Lower lobe of right lung (tissue), 2 donors: ENCODE measurements at regions not wholly inside any gene's neighbourhood (a gene's known extent, or its start where the extent isn't known, plus 50 kb on each side); places are given as distances from the start of the nearest gene placed in this dataset.

Source experiments
- ATAC-seq, 2 donors: fragments of 200-7000 bp; cut with Tn5 transposase; one replicate each; pipeline ENCODE4 v1.9.1; 2020 to 2022; ENCODE audit warnings: mild to moderate bottlenecking in 2 of 2, moderate library complexity in 2 of 2
- DNase-seq: peaks from one replicate; pipeline ENCODE4 v3.0.0-alpha.2; 2020
- H3K27ac ChIP-seq: fragments of 200-600 bp; one replicate; pipeline ENCODE4 v1.8.0; 2022
- H3K27me3 ChIP-seq: fragments of 200-600 bp; one replicate; pipeline ENCODE4 v1.8.0; 2022; ENCODE audit warnings: low read depth
- H3K36me3 ChIP-seq: fragments of 200-600 bp; one replicate; pipeline ENCODE4 v1.8.0; 2022; ENCODE audit warnings: mild to moderate bottlenecking
- H3K4me1 ChIP-seq: fragments of 200-600 bp; one replicate; pipeline ENCODE4 v1.8.0; 2022
- H3K4me3 ChIP-seq: fragments of 200-600 bp; one replicate; pipeline ENCODE4 v1.8.0; 2022; ENCODE audit warnings: mild to moderate bottlenecking
- H3K9me3 ChIP-seq: fragments of 200-600 bp; one replicate; pipeline ENCODE4 v1.8.0; 2022
- CTCF ChIP-seq: fragments of 200-600 bp; IDR thresholded peaks from one replicate; pipeline ENCODE4 v1.8.0; 2022; ENCODE audit warnings: antibody characterized with exemption, mild to moderate bottlenecking
- intact Hi-C: fragments of 100-400 bp; cut with DNase I; formaldehyde crosslinking; loops from one replicate; pipeline ENCODE4 v1.11.0; 2022
- donor health status: DM: no; HTN: yes; CAD: no; lungs with severe emphysema.

DNA sequence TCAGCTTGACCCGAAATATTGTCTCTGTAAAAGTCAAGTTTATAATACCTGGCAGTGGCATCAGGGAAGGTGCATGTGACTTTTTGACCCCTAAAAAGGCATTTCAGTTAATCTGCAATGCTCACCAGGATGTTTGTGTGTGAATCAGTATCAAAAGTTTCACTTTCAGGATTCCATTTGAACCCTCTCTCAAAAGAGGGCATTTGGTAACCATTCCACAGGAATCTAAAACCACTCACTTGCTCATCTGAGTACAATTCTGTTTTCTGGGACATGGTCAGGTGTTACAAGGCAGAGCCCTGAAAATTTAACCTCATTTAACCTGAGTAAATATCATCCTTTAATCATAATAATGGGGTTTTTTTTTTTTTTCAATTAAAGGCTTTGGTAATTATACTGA, 77.9 kb upstream of the KLF7 start:
- no peaks in the 10 kb centered on the region for H3K36me3 ChIP-seq
- intact Hi-C loops: no loop called here
- no peak for ATAC-seq
- H3K9me3 ChIP-seq: no peaks in the 10 kb centered on the region
- no peaks in the 10 kb centered on the region for H3K27me3 ChIP-seq
- no peak for DNase-seq
- no peak for TF ChIP-seq CTCF
- peaks cover 15% of the 10 kb centered on the region for H3K4me1 ChIP-seq
- no peak overlapping the region for H3K27ac ChIP-seq
- H3K4me3 ChIP-seq: no peak overlapping the region

GRCh38 chr2:207244971-207245925, 79.5 kb upstream of the KLF7 start:
- Histone ChIP-seq H3K9me3 (no peaks in the 10 kb centered on the region), H3K27me3 (no peaks in the 10 kb centered on the region), H3K27ac (no peak overlapping the region), H3K4me3 (no peak overlapping the region), H3K36me3 (no peaks in the 10 kb centered on the region), H3K4me1 (no peaks in the 10 kb centered on the region)
- ATAC-seq: no peak
- DNase-seq: no peak
- TF ChIP-seq CTCF: no peak
- intact Hi-C loops: no loop called here

DNA sequence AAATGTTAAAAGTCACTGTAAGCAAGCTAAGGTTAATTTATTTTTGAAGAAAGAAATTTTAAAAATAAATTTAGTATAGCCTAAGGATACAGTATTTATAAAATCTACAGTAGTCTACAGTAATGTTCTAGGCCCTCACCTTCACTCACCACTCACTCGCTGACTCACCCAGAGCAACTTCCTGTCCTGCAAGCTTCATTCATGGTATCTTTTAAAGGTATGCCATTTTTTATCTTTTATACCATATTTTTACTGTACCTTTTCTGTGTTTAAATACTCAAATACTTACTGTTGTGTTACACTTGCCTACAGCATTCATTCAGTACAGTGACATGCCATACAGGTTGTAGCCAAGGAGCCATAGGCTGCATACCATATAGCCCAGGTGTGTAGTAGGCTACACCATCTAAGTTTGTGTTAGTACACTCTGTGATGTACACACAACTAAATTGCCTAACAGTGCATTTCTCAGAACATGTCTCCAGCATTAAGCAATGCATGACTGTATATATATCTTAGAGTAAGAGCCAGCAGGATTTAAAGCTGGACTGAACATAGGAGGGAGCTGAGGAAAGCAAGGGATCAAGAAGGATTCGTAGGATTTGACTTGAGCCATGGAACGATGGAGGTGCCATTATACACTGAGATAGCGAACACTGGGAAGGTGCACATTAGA, 83.1 kb upstream of the KLF7 start:
- Histone ChIP-seq H3K27me3 (no peaks in the 10 kb centered on the region), H3K4me1 (peaks cover 9% of the 10 kb centered on the region), H3K36me3 (no peaks in the 10 kb centered on the region), H3K9me3 (no peaks in the 10 kb centered on the region), H3K4me3 (no peak overlapping the region), H3K27ac (no peak overlapping the region)
- TF ChIP-seq CTCF: no peak
- DNase-seq: no peak
- no peak for ATAC-seq
- intact Hi-C loops: no loop called here

DNA sequence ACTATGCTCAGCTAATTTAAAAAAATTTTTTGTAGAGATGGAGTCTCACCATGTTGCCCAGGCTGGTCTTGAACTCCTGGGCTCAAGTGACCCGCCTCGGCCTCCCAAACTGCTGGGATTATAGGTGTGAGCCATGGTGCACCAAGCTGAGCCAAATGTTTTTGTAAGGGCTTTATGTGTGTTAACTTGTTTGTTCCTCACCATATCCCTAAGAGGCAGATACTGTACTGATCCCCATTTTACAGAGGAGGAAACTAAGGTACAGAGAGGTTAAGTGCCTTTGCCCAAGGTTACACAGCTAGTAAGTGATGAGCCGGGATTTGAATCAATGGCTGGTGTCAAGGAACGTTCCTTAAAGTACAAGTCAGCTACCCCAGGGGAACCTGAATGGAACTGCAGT, 85.3 kb upstream of the KLF7 start:
- Histone ChIP-seq H3K4me3 (no peak overlapping the region), H3K27me3 (no peaks in the 10 kb centered on the region), H3K27ac (no peak overlapping the region), H3K4me1 (peaks cover 29% of the 10 kb centered on the region), H3K36me3 (no peaks in the 10 kb centered on the region), H3K9me3 (no peaks in the 10 kb centered on the region)
- intact Hi-C loops: no loop called here
- no peak for TF ChIP-seq CTCF
- no peak for DNase-seq
- no peak for ATAC-seq

DNA sequence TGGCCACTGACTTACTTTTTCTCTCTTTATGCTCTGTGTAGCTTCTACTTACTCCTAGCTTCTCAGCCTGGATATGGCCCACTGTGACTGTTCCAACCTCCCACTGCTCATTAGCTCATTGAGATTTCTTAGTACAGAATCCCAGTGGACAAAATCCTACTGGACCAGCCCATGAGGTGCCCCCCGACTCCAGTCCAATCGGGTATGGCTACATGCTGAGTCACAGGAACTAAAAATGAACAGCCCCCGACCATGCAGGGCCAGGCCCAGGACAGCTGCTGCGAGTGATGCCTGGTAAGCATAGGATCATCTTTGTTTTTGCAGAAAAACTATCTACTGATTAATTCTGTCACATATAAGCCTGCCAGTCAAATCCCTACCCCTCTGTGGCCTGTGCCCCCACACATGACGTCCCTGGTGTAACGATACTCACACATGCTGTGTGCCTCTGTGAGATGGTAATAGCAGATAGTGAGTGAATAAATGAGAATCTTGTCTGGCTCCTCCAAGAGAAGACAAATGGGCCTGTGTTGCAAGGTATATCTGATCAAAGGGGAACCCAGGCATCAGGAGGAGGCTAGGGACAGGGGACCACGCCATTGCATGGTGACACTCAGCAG, 85.9 kb upstream of the KLF7 start:
- Histone ChIP-seq H3K36me3 (no peaks in the 10 kb centered on the region), H3K4me1 (peaks cover 29% of the 10 kb centered on the region), H3K27me3 (no peaks in the 10 kb centered on the region), H3K9me3 (no peaks in the 10 kb centered on the region), H3K4me3 (no peak overlapping the region), H3K27ac (no peak overlapping the region)
- no peak for DNase-seq
- no peak for ATAC-seq
- TF ChIP-seq CTCF: no peak
- intact Hi-C loops: no loop called here
